Activated T-helper 1 cell treated with anti-CD3 and anti-CD28 coated beads, Interleukin-12 subunit alpha, Interleukin-12 subunit beta, Interleukin-2, Interleukin-4 antibody, amounts not matched to agents 30 ng/mL and 10 ng/mL and 1 ng/mL, durations not matched to agents 14 hours and 24 hours and 36 hours (primary cell): ENCODE measurements at regions not wholly inside any gene's neighbourhood (a gene's known extent, or its start where the extent isn't known, plus 50 kb on each side); places are given as distances from the start of the nearest gene placed in this dataset.

ENCODE experiments used
- DNase-seq: peaks from one replicate; pipeline ENCODE4 v3.0.0; 2021; ENCODE audit warnings: low spot score
- H3K27ac Mint-ChIP-seq: one replicate; pipeline ENCODE4 v1.8.0; 2021; ENCODE audit warnings: mild to moderate bottlenecking, mixed read lengths
- H3K27me3 Mint-ChIP-seq: one replicate; pipeline ENCODE4 v1.8.0; 2022; ENCODE audit warnings: mild to moderate bottlenecking, moderate library complexity, mixed read lengths; ENCODE audit not compliant: insufficient read depth
- H3K36me3 Mint-ChIP-seq: one replicate; pipeline ENCODE4 v1.8.0; 2021; ENCODE audit warnings: low read depth, mixed read lengths
- H3K4me1 Mint-ChIP-seq: one replicate; pipeline ENCODE4 v1.8.0; 2021; ENCODE audit warnings: low read depth, mixed read lengths
- H3K4me3 Mint-ChIP-seq: one replicate; pipeline ENCODE4 v1.8.0; 2021; ENCODE audit warnings: mild to moderate bottlenecking, moderate library complexity, mixed read lengths
- H3K9me3 Mint-ChIP-seq: one replicate; pipeline ENCODE4 v1.8.0; 2021; ENCODE audit warnings: mixed read lengths
- intact Hi-C: fragments of 100-400 bp; cut with micrococcal nuclease; formaldehyde crosslinking; loops from one replicate; pipeline ENCODE4 v1.15.1; 2024

DNA sequence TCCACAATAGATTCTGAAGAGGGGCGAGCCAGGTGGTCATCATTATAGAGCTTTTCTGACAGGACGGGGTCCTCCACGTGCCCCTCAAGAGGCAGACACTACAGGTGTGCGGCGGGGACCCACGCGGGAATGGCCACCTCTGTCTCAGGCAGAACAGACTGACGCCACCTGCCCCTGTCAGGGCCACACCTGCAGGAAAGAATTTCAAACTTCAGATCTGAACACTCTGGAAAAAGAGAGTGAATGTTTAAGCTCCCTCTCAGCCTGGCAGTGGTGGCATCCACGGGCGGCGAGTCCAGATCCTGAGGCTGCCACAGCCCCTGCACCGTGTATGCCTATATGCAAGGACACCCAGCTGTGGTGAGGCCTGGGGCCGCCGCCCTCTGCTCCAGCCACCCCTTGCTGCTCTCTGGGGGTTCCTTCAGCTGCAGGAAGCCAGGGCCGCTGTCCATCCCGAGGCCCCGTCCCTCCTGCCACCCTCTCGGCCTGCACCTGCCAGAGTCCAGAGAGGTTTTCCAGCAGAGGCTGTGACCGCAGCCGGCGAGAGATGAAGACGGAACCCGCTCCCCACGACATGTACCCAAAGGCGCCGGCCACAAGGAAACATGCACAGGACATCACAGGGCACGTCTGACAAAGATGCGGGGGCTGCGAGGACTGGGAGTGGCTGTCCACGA, 234.9 kb downstream of the ERMARD start:
- Mint-ChIP-seq H3K9me3 (no peaks in the 10 kb centered on the region), H3K4me3 (no peak overlapping the region), H3K27me3 (no peaks in the 10 kb centered on the region), H3K27ac (no peak overlapping the region), H3K4me1 (peaks cover 14% of the 10 kb centered on the region), H3K36me3 (no peaks in the 10 kb centered on the region)
- intact Hi-C loops: no loop called here
- no peak for DNase-seq

DNA sequence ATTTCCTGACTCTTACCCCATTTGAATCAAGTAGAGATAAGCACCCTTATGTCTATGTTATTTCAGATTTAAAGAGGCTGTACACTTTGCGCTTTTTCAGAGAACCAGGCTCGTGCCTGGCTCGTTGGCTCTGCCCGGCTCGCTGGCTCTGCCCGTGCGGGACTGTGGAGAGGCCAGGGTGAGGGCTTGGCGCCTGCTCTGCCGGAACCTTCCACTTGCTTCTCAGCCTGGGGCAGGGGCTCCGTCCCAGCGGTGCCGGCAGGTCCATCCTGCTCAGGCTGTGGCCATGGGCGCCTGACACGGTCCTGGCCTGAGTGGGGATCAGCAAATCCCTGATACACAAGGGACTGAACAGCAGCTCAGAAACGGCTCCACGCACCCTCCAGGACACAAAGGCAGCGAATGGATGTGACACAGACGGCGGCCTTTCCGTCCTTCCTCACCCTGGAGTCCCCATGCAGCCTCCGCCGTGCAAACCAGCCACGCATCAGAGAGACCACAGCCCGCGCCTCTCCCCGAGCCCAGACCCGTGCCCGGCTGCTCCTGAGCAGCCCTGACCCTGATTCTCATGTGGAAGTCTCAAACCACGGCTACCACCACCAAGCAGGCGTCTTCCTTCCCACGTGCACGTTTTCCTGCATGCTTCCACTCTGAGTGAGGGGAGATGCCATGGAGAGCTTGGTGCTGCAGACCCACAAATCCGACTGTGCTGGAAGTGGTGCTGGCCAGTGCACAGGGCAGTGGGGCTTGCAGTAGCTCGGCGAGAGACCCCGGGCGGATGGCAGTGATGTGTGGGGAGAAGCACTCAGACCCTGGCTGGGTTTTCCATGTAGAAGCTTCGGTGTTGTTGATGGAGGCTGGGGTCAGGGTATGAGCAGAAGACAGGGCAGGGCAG, 233.9 kb downstream of the ERMARD start:
- Mint-ChIP-seq H3K36me3 (no peaks in the 10 kb centered on the region), H3K4me1 (peaks cover 11% of the 10 kb centered on the region), H3K4me3 (no peak overlapping the region), H3K27me3 (peaks cover 2% of the 10 kb centered on the region), H3K27ac (no peak overlapping the region), H3K9me3 (no peaks in the 10 kb centered on the region)
- intact Hi-C loops: no loop called here
- DNase-seq: no peak

DNA sequence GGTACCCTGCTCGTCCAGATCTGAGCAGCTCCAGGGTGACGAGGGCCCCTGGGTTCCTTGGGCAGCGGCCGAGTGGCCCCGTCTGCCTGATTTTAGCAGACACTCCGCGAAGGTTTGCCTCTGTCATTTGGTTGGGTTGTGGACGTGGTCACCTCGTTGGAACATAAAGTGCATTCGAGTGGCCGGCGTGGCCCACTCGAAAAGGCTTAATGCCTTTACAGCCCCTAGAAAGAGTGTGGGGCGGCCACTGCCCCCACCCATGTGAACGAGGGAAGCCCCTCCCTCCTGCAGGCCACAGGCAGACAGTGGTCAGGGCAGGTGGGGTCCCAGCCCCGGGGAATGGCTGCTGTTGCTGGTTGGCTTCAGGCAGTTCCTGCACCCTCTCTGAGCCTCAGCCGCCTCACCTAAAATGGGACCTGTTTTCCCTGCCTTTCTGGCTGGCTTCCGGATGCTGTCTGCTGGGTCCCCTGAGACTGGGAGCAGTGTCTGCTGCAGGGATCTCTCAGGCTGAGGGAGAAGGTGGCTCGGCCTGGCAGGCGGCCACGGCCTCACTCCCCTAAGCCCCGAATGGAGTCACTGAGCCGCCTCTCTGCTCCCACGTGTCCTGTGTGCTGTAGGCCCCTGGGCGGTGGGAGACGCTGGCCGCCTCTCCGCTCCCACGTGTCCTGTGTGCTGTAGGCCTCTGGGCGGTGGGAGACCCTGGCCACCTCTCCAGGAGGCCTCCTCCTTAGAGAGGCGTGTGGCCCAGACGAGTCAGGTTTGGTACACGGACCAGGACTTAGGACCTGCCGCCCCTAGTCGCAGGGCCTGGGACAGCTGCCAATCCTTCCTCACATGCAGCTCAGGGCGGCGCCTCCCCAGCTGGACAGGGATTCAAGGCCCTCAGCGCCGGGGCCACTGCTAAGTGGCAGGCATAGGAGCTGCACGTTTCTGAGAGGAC, 233.0 kb downstream of the ERMARD start:
- H3K9me3 Mint-ChIP-seq: no peaks in the 10 kb centered on the region
- no peak overlapping the region for H3K27ac Mint-ChIP-seq
- H3K36me3 Mint-ChIP-seq: no peaks in the 10 kb centered on the region
- H3K4me1 Mint-ChIP-seq: peaks cover 2% of the 10 kb centered on the region
- intact Hi-C loops: no loop called here
- peaks cover 4% of the 10 kb centered on the region for H3K27me3 Mint-ChIP-seq
- no peak for DNase-seq
- H3K4me3 Mint-ChIP-seq: no peak overlapping the region

DNA sequence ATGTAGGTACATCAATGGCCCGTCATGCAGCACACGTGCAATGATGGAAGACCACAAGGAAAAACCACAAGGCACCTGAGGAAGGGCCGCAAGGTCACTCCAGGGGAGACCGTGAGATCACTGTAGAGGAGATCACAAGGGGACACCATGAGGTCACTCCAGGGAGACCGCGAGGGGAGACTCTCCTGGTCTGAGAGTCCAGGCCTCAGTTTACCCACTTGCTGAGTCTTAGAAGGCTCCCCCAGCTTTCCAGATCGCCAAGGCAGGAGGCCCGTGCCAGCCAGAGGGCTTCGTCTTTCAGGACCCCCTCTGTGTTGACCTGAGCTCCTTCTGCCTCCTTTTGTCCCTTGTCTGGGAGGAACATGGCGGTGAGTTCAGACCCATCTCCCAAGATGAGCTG, 232.2 kb downstream of the ERMARD start:
- H3K27ac Mint-ChIP-seq: no peak overlapping the region
- no peak for DNase-seq
- H3K4me1 Mint-ChIP-seq: no peaks in the 10 kb centered on the region
- intact Hi-C loops: no loop called here
- H3K9me3 Mint-ChIP-seq: no peaks in the 10 kb centered on the region
- no peaks in the 10 kb centered on the region for H3K36me3 Mint-ChIP-seq
- H3K27me3 Mint-ChIP-seq: peaks cover 4% of the 10 kb centered on the region
- no peak overlapping the region for H3K4me3 Mint-ChIP-seq

DNA sequence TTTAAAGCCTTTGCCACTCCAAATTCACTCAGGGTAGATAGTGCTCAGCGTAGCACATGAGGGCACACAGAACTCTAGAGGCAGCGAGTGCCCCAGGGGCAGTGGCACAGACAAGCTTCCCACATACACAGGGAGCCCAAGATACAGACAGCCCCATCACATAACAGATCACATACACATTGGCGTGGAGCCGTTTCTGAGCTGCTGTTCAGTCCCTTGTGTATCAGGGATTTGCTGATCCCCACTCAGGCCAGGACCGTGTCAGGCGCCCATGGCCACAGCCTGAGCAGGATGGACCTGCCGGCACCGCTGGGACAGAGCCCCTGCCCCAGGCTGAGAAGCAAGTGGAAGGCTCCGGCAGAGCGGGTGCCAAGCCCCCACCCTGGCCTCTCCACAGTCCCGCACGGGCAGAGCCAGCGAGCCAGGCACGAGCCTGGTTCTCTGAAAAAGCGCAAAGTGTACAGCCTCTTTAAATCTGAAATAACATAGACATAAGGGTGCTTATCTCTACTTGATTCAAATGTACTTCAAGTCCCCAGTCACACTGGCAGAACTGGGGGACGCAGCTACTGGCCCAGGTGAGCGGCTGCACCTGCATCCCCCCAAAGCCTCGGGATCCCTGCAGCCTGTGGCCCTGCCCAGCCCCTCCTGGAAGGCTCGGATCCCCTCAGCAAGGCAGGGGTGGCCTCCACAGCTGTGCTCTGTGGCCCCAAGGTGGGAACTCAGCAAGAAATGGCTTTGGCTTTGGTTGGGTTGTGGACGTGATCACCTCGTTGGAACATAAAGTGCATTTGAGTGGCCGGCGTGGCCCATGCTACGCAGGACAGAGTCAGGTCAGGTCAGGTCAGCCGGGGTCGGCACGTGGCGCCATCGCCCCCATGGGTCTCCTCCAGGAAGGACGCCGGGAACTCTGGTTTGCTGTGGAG, 231.3 kb downstream of the ERMARD start:
- intact Hi-C loops: no loop called here
- no peaks in the 10 kb centered on the region for H3K4me1 Mint-ChIP-seq
- no peaks in the 10 kb centered on the region for H3K9me3 Mint-ChIP-seq
- no peak overlapping the region for H3K4me3 Mint-ChIP-seq
- no peak for DNase-seq
- no peaks in the 10 kb centered on the region for H3K36me3 Mint-ChIP-seq
- H3K27me3 Mint-ChIP-seq: peaks cover 4% of the 10 kb centered on the region
- no peak overlapping the region for H3K27ac Mint-ChIP-seq

DNA sequence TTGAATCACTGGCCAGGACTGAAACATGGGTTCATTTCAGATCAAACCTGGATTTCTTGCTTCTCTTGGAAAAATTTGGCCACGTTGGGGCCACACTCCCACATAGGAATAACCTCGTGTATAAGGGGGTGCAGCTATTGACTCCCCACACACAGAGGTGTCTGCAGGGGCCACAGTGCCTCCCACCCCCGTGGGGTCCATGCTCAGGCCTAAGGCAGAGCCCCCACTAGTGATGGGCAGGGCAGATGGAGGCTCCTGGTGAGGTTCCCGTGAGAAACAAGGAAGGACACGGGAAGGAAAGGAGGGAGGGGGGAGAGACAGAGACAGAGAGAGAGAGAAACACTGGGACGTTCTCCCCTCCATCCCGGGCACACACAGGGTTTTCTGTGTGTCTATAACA, 230.5 kb downstream of the ERMARD start:
- intact Hi-C loops: no loop called here
- DNase-seq: no peak
- no peak overlapping the region for H3K4me3 Mint-ChIP-seq
- H3K27me3 Mint-ChIP-seq: peaks cover 5% of the 10 kb centered on the region
- no peaks in the 10 kb centered on the region for H3K36me3 Mint-ChIP-seq
- no peaks in the 10 kb centered on the region for H3K9me3 Mint-ChIP-seq
- H3K4me1 Mint-ChIP-seq: no peaks in the 10 kb centered on the region
- H3K27ac Mint-ChIP-seq: no peak overlapping the region

DNA sequence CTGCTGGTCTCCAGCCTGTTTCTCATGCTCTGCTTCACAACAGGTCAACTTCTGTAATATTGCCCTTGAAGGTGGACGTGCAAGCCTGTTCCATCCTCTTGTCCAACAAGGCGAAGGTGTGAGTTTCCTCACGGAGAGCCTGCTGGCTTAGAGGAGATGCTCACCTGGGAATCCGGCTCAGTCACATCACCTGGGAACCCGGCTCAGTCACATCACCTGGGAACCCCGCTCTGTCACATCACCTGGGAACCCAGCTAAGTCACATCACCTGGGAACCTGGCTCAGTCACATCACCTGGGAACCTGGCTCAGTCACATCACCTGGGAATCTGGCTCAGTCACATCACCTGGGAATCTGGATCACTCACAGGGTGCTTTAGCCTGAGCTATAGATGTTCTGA, 230.1 kb downstream of the ERMARD start:
- Mint-ChIP-seq H3K4me3 (no peak overlapping the region), H3K9me3 (no peaks in the 10 kb centered on the region)

DNA sequence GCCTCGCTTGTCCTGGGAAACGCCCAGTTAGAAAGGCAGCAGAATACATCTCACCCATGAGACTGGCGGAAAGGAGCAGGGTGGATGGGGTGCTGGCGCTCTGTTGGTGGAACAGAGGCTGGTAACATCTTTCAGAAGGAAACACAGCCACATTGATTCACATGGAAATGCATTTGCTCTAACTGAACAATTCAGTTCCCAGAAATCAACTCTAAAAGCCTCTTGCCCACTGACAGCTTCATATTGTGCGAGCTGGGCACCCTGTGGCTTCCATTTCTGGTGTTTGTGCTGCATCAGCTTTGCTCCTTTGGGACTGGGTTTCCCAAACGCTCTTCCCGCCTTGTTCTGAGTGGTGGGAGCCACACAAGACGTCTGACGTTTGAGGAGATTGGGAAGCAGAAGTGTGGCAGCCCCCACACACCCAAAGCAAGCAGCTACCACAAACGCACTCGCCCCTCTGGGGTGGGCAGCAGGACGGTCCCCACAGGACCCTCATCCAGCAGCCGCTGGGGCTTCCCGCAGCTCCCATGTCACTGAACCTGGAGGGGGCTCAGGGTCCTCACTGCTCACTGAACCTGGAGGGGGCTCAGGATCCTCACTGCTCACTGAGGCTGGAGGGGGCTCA, 229.5 kb downstream of the ERMARD start:
- Mint-ChIP-seq H3K27ac (no peak overlapping the region), H3K4me3 (no peak overlapping the region), H3K9me3 (no peaks in the 10 kb centered on the region), H3K4me1 (no peaks in the 10 kb centered on the region), H3K27me3 (peaks cover 6% of the 10 kb centered on the region), H3K36me3 (no peaks in the 10 kb centered on the region)
- no peak for DNase-seq
- intact Hi-C loops: no loop called here

More for the DNA sequence above, 230.1 kb downstream of the ERMARD start:
- Mint-ChIP-seq H3K4me1 (no peaks in the 10 kb centered on the region), H3K27ac (no peak overlapping the region), H3K36me3 (no peaks in the 10 kb centered on the region), H3K27me3 (peaks cover 6% of the 10 kb centered on the region)
- DNase-seq: no peak
- intact Hi-C loops: no loop called here

DNA sequence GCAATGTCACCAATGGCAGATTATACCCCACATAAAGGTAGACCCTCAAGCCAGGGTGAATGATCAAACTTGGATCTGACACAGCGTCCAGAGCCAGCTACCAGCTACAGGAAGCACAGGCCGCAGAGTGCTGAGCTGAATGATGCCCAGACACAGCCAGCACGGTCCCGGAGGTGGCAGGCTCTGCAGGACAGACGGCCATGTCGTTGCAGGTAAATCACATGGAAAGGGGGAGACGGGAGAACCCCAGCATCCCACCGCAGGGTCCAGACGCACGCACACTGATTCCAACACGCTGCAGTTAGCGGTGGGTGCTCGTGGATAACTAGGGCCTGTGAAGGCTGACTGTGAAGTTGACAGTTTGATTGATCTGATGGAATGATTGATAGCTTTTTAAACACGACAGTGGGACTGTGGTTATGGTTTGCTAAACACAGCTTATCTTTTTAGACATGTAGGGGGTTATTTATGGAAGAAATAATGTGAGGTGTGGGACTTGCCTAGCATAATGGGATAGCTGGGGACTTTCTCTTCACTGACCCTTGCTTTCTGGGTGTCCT, 228.5 kb downstream of the ERMARD start:
- intact Hi-C loops: no loop called here
- peaks cover 6% of the 10 kb centered on the region for H3K27me3 Mint-ChIP-seq
- no peak overlapping the region for H3K4me3 Mint-ChIP-seq
- no peak overlapping the region for H3K27ac Mint-ChIP-seq
- no peaks in the 10 kb centered on the region for H3K36me3 Mint-ChIP-seq
- H3K9me3 Mint-ChIP-seq: no peaks in the 10 kb centered on the region
- no peaks in the 10 kb centered on the region for H3K4me1 Mint-ChIP-seq
- DNase-seq: no peak

DNA sequence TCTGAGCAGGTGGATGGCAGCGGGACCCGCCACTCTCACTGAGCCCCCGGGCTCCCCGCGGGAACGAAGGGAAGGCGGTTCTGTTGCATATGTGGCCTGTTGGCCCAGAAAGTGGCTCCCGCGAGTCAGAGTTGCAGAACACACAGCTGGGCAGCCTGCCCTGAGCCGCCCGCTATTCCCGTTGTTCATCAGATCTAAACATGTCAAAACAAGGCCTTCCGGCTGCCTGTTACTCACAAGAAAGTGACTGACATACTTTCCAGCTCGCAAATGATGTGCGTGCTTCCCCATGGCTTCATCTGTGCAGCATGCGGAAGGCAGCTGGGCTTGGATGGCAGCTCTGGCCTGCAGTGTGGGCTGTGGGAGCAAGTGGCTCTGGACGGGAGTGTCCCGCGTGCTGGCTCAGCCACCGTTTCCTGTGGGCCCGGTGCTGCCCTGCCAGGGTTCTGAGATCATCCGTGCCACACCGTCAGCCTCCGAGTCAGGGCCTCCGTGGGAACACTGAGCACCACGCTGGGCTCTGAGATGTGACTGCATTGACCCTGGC, 227.3 kb downstream of the ERMARD start:
- no peak for DNase-seq
- H3K27ac Mint-ChIP-seq: no peak overlapping the region
- no peaks in the 10 kb centered on the region for H3K4me1 Mint-ChIP-seq
- peaks cover 6% of the 10 kb centered on the region for H3K27me3 Mint-ChIP-seq
- H3K4me3 Mint-ChIP-seq: no peak overlapping the region
- H3K36me3 Mint-ChIP-seq: no peaks in the 10 kb centered on the region
- intact Hi-C loops: no loop called here
- no peaks in the 10 kb centered on the region for H3K9me3 Mint-ChIP-seq

DNA sequence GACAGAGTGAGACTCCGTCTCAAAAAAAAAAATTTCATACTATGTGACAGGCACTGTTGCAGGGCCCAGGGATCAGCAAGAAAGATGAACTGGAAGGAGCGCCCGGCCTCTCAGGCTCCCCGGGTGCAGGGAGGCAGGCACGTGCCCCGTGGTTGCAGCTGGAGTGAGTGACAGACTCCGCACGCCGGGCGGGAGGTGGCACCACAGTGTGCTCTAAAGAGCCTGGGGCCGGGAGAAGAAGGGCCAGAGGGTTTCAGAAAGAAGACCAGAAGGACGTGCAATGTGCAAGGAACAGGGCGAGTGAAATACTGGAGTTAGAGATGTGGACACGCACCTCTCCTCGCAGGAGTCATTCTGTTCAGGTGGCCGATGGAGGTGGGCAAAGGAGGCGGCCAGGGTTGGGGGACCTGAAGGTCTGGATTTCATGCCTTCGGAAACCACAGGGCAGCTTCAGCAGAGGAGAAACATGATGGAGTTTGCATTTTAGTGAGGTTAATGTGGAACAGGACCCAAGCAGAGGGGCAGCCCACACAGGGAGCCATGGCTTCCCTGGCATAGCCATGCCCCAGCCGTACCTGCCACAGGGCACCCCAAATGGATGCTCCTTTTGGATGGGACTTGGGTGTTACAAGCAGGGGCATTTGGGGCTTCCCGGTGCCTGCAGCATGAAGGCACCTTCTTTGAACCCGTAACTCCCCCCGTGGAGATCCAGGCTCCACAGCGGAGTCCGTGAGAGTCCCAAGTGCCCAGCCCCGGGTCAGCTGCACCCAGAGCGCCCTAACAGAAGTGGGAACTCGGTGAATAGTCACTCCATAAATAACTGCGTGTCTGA, 226.2 kb downstream of the ERMARD start:
- Mint-ChIP-seq H3K4me1 (no peaks in the 10 kb centered on the region), H3K9me3 (no peaks in the 10 kb centered on the region), H3K27ac (no peak overlapping the region), H3K27me3 (peaks cover 6% of the 10 kb centered on the region), H3K36me3 (no peaks in the 10 kb centered on the region), H3K4me3 (no peak overlapping the region)
- intact Hi-C loops: no loop called here
- DNase-seq: no peak
